ENCODE measurements at regions not wholly inside any gene's neighbourhood (a gene's known extent, or its start where the extent isn't known, plus 50 kb on each side); places are given as distances from the start of the nearest gene placed in this dataset.

DNA sequence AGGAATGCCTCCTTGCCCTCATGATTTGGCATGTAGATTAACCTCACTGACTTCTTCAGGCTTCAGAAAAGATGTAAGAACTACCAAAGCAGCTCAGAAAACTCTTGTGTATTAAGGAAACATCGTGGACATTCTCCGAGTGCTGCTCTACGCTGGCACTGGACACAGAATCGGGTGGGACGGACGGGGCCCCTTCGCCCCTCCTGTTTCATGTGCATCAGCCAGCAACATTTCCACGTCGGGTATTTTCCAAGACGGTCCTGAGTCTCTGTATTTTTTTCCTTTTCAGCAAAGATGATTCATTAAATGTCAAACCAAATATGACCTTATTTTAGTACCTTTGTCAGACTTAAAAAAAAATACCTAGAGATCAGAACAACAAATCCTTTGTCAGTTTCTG, 583.6 kb downstream of the CCDC171 start:
- TF ChIP-seq, protein P1, sequence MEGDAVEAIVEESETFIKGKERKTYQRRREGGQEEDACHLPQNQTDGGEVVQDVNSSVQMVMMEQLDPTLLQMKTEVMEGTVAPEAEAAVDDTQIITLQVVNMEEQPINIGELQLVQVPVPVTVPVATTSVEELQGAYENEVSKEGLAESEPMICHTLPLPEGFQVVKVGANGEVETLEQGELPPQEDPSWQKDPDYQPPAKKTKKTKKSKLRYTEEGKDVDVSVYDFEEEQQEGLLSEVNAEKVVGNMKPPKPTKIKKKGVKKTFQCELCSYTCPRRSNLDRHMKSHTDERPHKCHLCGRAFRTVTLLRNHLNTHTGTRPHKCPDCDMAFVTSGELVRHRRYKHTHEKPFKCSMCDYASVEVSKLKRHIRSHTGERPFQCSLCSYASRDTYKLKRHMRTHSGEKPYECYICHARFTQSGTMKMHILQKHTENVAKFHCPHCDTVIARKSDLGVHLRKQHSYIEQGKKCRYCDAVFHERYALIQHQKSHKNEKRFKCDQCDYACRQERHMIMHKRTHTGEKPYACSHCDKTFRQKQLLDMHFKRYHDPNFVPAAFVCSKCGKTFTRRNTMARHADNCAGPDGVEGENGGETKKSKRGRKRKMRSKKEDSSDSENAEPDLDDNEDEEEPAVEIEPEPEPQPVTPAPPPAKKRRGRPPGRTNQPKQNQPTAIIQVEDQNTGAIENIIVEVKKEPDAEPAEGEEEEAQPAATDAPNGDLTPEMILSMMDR (IDR thresholded peaks at IDR 0.05), result no peak
- TF ChIP-seq POLR2A (IDR thresholded peaks at IDR 0.05), result no peak

Measured in right lobe of liver (tissue), 4 donors.